ENCODE measurements at regions not wholly inside any gene's neighbourhood (a gene's known extent, or its start where the extent isn't known, plus 50 kb on each side); places are given as distances from the start of the nearest gene placed in this dataset.

GRCh38 chr5:165859251-165859650, 2353.8 kb downstream of the MAT2B start:
- TF ChIP-seq, protein P1, sequence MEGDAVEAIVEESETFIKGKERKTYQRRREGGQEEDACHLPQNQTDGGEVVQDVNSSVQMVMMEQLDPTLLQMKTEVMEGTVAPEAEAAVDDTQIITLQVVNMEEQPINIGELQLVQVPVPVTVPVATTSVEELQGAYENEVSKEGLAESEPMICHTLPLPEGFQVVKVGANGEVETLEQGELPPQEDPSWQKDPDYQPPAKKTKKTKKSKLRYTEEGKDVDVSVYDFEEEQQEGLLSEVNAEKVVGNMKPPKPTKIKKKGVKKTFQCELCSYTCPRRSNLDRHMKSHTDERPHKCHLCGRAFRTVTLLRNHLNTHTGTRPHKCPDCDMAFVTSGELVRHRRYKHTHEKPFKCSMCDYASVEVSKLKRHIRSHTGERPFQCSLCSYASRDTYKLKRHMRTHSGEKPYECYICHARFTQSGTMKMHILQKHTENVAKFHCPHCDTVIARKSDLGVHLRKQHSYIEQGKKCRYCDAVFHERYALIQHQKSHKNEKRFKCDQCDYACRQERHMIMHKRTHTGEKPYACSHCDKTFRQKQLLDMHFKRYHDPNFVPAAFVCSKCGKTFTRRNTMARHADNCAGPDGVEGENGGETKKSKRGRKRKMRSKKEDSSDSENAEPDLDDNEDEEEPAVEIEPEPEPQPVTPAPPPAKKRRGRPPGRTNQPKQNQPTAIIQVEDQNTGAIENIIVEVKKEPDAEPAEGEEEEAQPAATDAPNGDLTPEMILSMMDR (IDR thresholded peaks at IDR 0.05): no peak
- Histone ChIP-seq H3K4me3 (no peak overlapping the region), H3K4me1 (no peaks in the 10 kb centered on the region), H3K27ac (no peak overlapping the region), H3K36me3 (no peaks in the 10 kb centered on the region), H3K9me3 (no peaks in the 10 kb centered on the region), H3K27me3 (no peaks in the 10 kb centered on the region)
- intact Hi-C loops (cut with DNase I; ENCODE audit: low total_unique reads): no loop called here
- WGBS, 2 donors (ENCODE audit: low coverage in 1 of 2): 83 to 89% methylated on average over 2 of the region's 2 CpGs
- no peak for DNase-seq
- in situ Hi-C loops (cut with MboI; ENCODE audit: low pct_ligation_motif_present in 1 of 4, low pct_unique_long_range_greater_than_20kb in 1 of 4, low sequenced_read_pairs in 3 of 4): no loop called here

DNA sequence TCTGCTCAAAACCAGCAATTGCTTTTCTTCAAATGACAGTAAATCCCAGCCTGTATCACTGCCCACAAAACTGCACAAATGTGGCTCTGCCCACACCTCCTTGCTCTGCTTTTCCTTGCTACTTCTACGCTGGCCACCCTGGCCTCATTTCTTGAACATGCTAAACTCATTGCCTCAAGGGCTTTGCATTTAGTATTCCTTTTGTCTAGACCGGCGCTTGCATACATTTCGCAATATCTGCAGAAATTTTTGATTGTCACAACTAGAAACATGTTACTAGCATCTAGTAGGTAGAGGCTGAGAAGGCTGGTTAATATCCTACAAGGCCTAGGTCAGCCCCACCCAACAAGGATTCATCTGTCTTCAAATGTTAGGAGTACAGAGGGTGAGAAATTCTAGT, 2357.8 kb downstream of the MAT2B start:
- in situ Hi-C loops (cut with MboI; ENCODE audit: low pct_ligation_motif_present in 1 of 4, low pct_unique_long_range_greater_than_20kb in 1 of 4, low sequenced_read_pairs in 3 of 4): no loop called here
- no peak for TF ChIP-seq EP300 (IDR thresholded peaks at IDR 0.05; ENCODE audit: low read depth)
- TF ChIP-seq, protein P1 (IDR thresholded peaks at IDR 0.05): no peak
- TF ChIP-seq POLR2AphosphoS5 (IDR thresholded peaks at IDR 0.05): no peak
- TF ChIP-seq POLR2A (IDR thresholded peaks at IDR 0.05): no peak
- intact Hi-C loops (cut with DNase I; ENCODE audit: low total_unique reads): no loop called here
- Histone ChIP-seq H3K27me3 (no peaks in the 10 kb centered on the region), H3K4me3 (no peak overlapping the region), H3K9me3 (no peaks in the 10 kb centered on the region), H3K27ac (no peak overlapping the region), H3K36me3 (no peaks in the 10 kb centered on the region), H3K4me1 (no peaks in the 10 kb centered on the region)
- DNase-seq: no peak
- WGBS, 2 donors (ENCODE audit: low coverage in 1 of 2): 84% methylated on average over 4 of the region's 4 CpGs; no CpG with 5 or more reads in 1 of the 2 donors

GRCh38 chr5:165871291-165871690, 2365.9 kb downstream of the MAT2B start:
- H3K27ac ChIP-seq: no peak overlapping the region
- no peak for TF ChIP-seq POLR2AphosphoS5 (IDR thresholded peaks at IDR 0.05)
- no peak for TF ChIP-seq EP300 (IDR thresholded peaks at IDR 0.05; ENCODE audit: low read depth)
- no peak for TF ChIP-seq POLR2A (IDR thresholded peaks at IDR 0.05)
- TF ChIP-seq, protein P1 (IDR thresholded peaks at IDR 0.05): no peak
- H3K36me3 ChIP-seq: no peaks in the 10 kb centered on the region
- DNase-seq: no peak
- H3K9me3 ChIP-seq: no peaks in the 10 kb centered on the region
- H3K4me1 ChIP-seq: no peaks in the 10 kb centered on the region
- in situ Hi-C loops (cut with MboI; ENCODE audit: low pct_ligation_motif_present in 1 of 4, low pct_unique_long_range_greater_than_20kb in 1 of 4, low sequenced_read_pairs in 3 of 4): no loop called here
- H3K4me3 ChIP-seq: no peak overlapping the region
- no peaks in the 10 kb centered on the region for H3K27me3 ChIP-seq
- intact Hi-C loops (cut with DNase I; ENCODE audit: low total_unique reads): no loop called here
- WGBS, 2 donors (ENCODE audit: low coverage in 1 of 2): 66 to 100% methylated on average over 2 of the region's 2 CpGs

- Histone ChIP-seq H3K27me3 (no peaks in the 10 kb centered on the region), H3K27ac (no peak overlapping the region), H3K9me3 (no peaks in the 10 kb centered on the region), H3K36me3 (no peaks in the 10 kb centered on the region), H3K4me1 (peaks cover 0 to 4% (median 0%) of the 10 kb centered on the region in 4 donors), H3K4me3 (no peak overlapping the region)
- intact Hi-C loops (cut with DNase I; ENCODE audit: low total_unique reads) (no loop called here), in situ Hi-C loops (cut with MboI; ENCODE audit: low pct_ligation_motif_present in 1 of 4, low pct_unique_long_range_greater_than_20kb in 1 of 4, low sequenced_read_pairs in 3 of 4) (no loop called here)
- 91 to 92% methylated on average over 2 of the region's 2 CpGs for WGBS, 2 donors (ENCODE audit: low coverage in 1 of 2)
- DNase-seq: no peak
- TF ChIP-seq, protein P1 (IDR thresholded peaks at IDR 0.05): no peak
- no peak for TF ChIP-seq EP300 (IDR thresholded peaks at IDR 0.05; ENCODE audit: low read depth)
- no peak for TF ChIP-seq POLR2AphosphoS5 (IDR thresholded peaks at IDR 0.05)
These were observed 2369.4 kb downstream of the MAT2B start for GRCh38 chr5:165874851-165875250.

Data from transverse colon (tissue), 4 donors.